GM21825 (cell line): ENCODE measurements at regions not wholly inside any gene's neighbourhood (a gene's known extent, or its start where the extent isn't known, plus 50 kb on each side); places are given as distances from the start of the nearest gene placed in this dataset.
A peak's percentile ranks its signal among the peaks of the same experiment; 100 is the strongest.

Experiments
- ATAC-seq: cut with Tn5 transposase; IDR thresholded peaks from one replicate; pipeline ENCODE4 v1.9.1; 2021; ENCODE audit warnings: mild to moderate bottlenecking, moderate library complexity; ENCODE audit not compliant: unreplicated experiment

- ATAC-seq: no peak
Observed at GRCh38 chr20:10919396-10920140, 245.8 kb upstream of the JAG1 start.

- ATAC-seq: no peak
Observed at GRCh38 chr20:10920396-10920795, 246.6 kb upstream of the JAG1 start.

- no peak for ATAC-seq
Observed at GRCh38 chr20:10921491-10922010, 247.8 kb upstream of the JAG1 start.

GRCh38 chr20:10922506-10922905 lies 248.7 kb upstream of the JAG1 start:
- ATAC-seq: no peak

GRCh38 chr20:10922941-10923340 lies 249.1 kb upstream of the JAG1 start:
- no peak for ATAC-seq

GRCh38 chr20:10924644-10925201 lies 250.9 kb upstream of the JAG1 start:
- ATAC-seq: no peak

- ATAC-seq: no peak
Observed at GRCh38 chr20:10925767-10926166, 252.0 kb upstream of the JAG1 start.

- no peak for ATAC-seq
Observed at GRCh38 chr20:10927011-10927583, 253.3 kb upstream of the JAG1 start.

GRCh38 chr20:10927936-10928840 lies 254.4 kb upstream of the JAG1 start:
- ATAC-seq: no peak

- ATAC-seq: no peak
Observed at GRCh38 chr20:10928841-10929421, 255.1 kb upstream of the JAG1 start.

GRCh38 chr20:10935658-10936402 lies 262.0 kb upstream of the JAG1 start:
- ATAC-seq: no peak

GRCh38 chr20:10936786-10937185 lies 263.0 kb upstream of the JAG1 start:
- no peak for ATAC-seq

- ATAC-seq: no peak
Observed at GRCh38 chr20:10939331-10939941, 265.6 kb upstream of the JAG1 start.

GRCh38 chr20:10940941-10941340 lies 267.1 kb upstream of the JAG1 start:
- ATAC-seq: peak; percentile 93

GRCh38 chr20:10943686-10944265 lies 270.0 kb upstream of the JAG1 start:
- ATAC-seq: no peak

GRCh38 chr20:10946124-10946880 lies 272.5 kb upstream of the JAG1 start:
- ATAC-seq: no peak

GRCh38 chr20:10947726-10948125 lies 273.9 kb upstream of the JAG1 start:
- no peak for ATAC-seq

- ATAC-seq: no peak
Observed at GRCh38 chr20:10949930-10950783, 276.4 kb upstream of the JAG1 start.
